ENCODE measurements at regions not wholly inside any gene's neighbourhood (a gene's known extent, or its start where the extent isn't known, plus 50 kb on each side); places are given as distances from the start of the nearest gene placed in this dataset.

DNA sequence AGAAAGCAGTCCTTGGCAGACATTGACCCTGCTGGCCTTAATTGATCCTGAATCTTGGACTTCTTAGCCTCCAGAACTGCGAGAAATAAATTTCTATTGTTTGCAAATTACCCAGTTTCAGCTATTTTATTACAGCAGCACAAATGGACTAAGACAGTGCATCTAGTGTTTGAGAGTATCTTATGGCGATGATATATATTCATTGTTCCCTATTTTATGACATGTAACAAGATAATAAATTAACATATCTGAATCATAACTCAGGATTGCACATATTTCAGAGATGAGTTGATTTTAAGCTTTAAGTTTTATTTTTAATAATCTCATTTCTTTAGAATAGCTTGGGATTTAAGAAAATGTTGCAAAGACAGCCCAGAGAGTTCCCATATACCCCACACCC lies 167.4 kb upstream of the FOXG1 start:
- no peak overlapping the region for H3K4me3 ChIP-seq (ENCODE audit: low read length)
- TF ChIP-seq, protein P1, sequence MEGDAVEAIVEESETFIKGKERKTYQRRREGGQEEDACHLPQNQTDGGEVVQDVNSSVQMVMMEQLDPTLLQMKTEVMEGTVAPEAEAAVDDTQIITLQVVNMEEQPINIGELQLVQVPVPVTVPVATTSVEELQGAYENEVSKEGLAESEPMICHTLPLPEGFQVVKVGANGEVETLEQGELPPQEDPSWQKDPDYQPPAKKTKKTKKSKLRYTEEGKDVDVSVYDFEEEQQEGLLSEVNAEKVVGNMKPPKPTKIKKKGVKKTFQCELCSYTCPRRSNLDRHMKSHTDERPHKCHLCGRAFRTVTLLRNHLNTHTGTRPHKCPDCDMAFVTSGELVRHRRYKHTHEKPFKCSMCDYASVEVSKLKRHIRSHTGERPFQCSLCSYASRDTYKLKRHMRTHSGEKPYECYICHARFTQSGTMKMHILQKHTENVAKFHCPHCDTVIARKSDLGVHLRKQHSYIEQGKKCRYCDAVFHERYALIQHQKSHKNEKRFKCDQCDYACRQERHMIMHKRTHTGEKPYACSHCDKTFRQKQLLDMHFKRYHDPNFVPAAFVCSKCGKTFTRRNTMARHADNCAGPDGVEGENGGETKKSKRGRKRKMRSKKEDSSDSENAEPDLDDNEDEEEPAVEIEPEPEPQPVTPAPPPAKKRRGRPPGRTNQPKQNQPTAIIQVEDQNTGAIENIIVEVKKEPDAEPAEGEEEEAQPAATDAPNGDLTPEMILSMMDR (IDR thresholded peaks at IDR 0.05; ENCODE audit: insufficient read depth, low read depth, low read length, missing control alignments) = no peak
- DNase-seq (ENCODE audit: low read depth) = no peak

- DNase-seq (ENCODE audit: low read depth) = no peak
- TF ChIP-seq, protein P1 (IDR thresholded peaks at IDR 0.05; ENCODE audit: insufficient read depth, low read depth, low read length, missing control alignments) = no peak
- no peak overlapping the region for H3K4me3 ChIP-seq (ENCODE audit: low read length)
Observed at GRCh38 chr14:28599605-28600004, 167.0 kb upstream of the FOXG1 start.

- DNase-seq (ENCODE audit: low read depth) = peak; percentile 22
- TF ChIP-seq, protein P1 (IDR thresholded peaks at IDR 0.05; ENCODE audit: insufficient read depth, low read depth, low read length, missing control alignments) = no peak
- H3K4me3 ChIP-seq (ENCODE audit: low read length) = no peak overlapping the region
Observed at GRCh38 chr14:28603606-28604005, 163.0 kb upstream of the FOXG1 start.

- H3K4me3 ChIP-seq (ENCODE audit: low read length) = no peak overlapping the region
- DNase-seq (ENCODE audit: low read depth) = no peak
- TF ChIP-seq, protein P1 (IDR thresholded peaks at IDR 0.05; ENCODE audit: insufficient read depth, low read depth, low read length, missing control alignments) = no peak
Observed at GRCh38 chr14:28607661-28608060, 158.9 kb upstream of the FOXG1 start.

DNA sequence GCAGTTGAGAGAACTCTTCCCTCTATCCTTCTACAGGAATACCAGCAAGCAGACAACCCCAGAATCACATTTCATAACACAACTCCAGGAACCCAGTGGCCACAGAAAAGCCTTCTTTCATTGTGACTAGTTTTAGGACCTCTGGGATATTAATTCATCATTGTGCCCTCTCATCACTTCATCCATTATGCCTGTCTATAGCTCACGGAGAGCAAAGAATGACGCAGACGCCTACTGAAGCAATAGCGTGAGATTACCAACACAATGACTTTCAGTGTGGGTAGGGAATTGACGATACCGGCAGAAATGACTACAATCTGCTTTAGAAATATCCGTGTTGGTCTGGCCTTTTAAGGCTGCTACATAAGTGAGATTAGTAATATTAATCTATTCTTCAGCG lies 158.1 kb upstream of the FOXG1 start:
- TF ChIP-seq, protein P1 (IDR thresholded peaks at IDR 0.05; ENCODE audit: insufficient read depth, low read depth, low read length, missing control alignments) = no peak
- no peak for DNase-seq (ENCODE audit: low read depth)
- H3K4me3 ChIP-seq (ENCODE audit: low read length) = no peak overlapping the region

DNA sequence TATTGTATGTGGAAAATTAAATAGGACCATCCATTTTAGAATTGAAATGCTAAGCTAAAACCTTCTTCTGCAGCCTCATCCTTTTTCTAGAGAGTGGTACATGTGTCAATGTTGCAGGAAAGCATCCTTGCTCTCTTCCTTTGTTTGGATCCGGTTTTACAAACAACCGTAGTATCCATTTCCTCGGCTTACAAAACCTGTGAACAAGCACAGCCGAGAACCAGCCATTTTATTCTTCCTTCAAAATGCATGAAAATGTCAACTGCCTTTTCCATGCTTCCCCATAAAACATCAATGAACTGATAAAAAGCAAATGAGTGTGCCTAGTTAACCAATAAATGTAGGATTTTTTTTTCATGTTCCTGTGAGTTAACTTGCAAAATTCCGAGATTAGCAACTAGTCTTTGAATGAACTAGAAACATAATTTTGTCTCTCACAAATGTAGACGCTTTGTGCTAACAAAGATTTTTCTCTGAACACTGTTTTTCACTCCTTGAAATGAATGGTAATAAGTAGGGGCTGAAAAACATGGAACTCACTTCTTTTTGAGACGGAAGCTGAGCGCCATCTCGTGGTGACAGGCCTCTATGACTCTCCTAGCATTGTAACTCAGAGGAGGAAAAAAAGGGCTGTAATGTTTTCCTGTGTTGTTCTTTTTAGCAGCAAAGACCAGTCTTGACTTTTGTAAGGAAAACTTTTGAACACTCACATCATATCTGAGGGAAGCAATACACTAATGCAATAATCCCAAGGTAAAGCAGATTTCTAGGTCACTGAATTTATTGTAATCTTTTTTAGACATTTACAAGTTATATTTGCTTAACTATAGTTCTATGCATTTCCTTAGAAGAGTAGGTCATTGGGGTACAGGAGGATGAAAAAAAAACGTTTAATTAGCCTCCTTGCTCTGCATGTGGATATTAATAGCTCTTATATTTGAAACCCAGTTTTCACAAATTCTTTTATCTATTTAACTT lies 157.4 kb upstream of the FOXG1 start:
- no peak overlapping the region for H3K4me3 ChIP-seq (ENCODE audit: low read length)
- TF ChIP-seq, protein P1 (IDR thresholded peaks at IDR 0.05; ENCODE audit: insufficient read depth, low read depth, low read length, missing control alignments) = peak; percentile 98
- peak; percentile 65 for DNase-seq (ENCODE audit: low read depth)

Measured in epithelial cell of esophagus (primary cell).